ENCODE measurements at regions not wholly inside any gene's neighbourhood (a gene's known extent, or its start where the extent isn't known, plus 50 kb on each side); places are given as distances from the start of the nearest gene placed in this dataset.
"Not testable (repeated sequence)": the region's sequence is repeated elsewhere in the genome, so short reads cannot be mapped to it uniquely, and the experiment has no call there.

- no peak for DNase-seq (ENCODE audit: low read depth)
Observed at GRCh38 chr6:938271-938905, 245.4 kb upstream of the EXOC2 start.

DNA sequence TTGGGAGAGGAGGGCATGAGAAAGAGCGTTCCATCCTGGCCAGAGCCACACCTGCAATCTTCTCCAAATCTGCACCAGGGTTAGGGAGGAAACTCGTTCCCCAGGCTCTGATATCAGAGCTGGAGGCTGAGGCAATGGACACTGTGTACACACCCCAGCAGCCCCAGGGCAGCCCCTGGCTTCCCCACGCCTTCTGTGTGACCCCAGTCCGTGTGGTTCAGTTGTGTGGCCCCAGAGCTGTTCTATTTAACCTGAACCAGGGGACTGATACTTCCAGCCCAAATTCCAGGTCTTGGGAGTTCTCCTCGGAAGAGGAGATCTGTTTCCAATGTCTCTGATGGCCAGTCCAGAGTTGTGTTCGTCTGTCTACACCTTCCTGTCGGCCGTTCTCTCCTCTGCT, 242.6 kb upstream of the EXOC2 start:
- no peak for DNase-seq (ENCODE audit: low read depth)

DNA sequence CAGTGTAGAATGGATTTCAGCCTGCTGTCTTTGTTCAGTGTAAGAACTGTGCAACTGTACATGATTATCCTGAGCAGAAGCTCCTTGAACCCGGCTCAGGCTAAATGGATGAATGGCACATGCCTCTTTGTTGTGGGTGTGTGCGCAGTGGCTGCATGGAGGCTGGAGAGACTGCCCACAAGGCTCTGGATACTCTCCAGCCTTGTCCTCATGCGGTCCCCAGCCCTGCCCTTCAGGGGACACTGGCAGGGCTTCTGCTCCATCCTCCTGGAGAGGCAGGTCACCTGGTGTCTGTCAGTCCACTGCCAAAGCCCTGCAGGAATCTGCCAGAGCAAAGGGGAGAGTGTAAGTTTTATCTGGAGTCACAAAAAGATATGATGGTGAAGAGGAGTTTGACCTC, 241.7 kb upstream of the EXOC2 start:
- DNase-seq (ENCODE audit: low read depth), result no peak

- DNase-seq (ENCODE audit: low read depth), result not testable (repeated sequence)
Observed at GRCh38 chr6:931919-932318, 239.0 kb upstream of the EXOC2 start.

- no peak for DNase-seq (ENCODE audit: low read depth)
Observed at GRCh38 chr6:927157-927556, 234.2 kb upstream of the EXOC2 start.

- no peak for DNase-seq (ENCODE audit: low read depth)
Observed at GRCh38 chr6:925656-926213, 232.8 kb upstream of the EXOC2 start.

DNA sequence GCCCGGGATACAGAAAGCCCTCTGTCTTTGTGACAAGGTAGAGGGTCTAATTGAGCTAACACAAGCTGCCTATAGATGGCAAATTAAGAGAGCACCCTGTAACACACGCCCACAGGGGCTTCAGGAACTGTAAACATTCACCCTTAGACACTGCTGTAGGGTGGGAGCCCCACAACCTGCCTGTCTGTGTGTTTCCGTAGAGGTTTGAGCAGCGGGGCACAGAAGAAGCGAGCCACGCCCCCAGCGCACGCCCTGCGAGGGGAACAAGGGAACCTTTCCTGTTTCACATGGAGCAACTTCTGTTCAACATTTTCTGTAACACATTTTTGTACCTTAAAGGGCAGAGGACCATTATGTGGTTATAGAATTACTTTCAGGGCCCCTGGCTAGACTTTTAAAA, 231.7 kb upstream of the EXOC2 start:
- DNase-seq (ENCODE audit: low read depth), result no peak

- no peak for DNase-seq (ENCODE audit: low read depth)
Observed at GRCh38 chr6:921400-921799, 228.5 kb upstream of the EXOC2 start.

- DNase-seq (ENCODE audit: low read depth), result no peak
Observed at GRCh38 chr6:920512-920911, 227.6 kb upstream of the EXOC2 start.

DNA sequence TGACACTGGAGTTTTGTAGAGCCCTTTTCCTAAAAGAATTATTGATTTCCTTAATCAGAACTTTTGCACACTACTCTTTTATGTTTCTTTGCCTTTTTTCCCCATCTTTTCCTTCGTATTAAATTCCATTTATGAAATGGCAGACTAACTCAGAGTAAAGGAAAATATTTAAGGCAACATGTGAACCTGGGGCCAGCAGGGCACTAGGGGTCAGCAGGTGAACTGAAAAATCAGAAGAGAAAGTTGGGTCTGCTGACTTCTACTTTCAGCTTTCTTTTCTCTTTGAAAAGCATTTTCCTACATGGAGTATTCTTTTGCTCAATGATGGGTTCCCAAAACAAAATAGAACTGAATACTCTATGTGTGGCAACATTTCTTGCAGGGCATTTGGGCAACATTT, 226.6 kb upstream of the EXOC2 start:
- no peak for DNase-seq (ENCODE audit: low read depth)

- DNase-seq (ENCODE audit: low read depth), result no peak
Observed at GRCh38 chr6:917939-918338, 225.0 kb upstream of the EXOC2 start.

DNA sequence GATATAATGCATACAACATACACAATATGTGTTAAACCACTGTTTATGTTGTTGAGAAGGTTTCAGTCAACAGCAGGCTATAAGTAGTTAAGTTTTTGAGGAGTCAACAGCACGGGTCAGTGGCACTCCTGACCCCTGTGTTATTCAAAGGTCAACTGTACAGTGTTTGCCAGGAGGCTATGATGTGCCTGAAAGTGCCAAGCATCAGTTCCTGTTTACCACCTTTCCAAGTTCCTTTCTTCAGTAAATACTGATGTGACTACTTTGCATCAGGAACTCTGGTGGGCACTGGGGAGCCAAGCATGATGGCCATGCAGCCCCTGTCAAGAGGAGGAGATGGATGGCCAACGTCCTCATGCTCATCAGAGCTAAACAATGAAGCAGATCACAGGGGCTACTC, 224.4 kb upstream of the EXOC2 start:
- no peak for DNase-seq (ENCODE audit: low read depth)

- no peak for DNase-seq (ENCODE audit: low read depth)
Observed at GRCh38 chr6:916131-916530, 223.2 kb upstream of the EXOC2 start.

DNA sequence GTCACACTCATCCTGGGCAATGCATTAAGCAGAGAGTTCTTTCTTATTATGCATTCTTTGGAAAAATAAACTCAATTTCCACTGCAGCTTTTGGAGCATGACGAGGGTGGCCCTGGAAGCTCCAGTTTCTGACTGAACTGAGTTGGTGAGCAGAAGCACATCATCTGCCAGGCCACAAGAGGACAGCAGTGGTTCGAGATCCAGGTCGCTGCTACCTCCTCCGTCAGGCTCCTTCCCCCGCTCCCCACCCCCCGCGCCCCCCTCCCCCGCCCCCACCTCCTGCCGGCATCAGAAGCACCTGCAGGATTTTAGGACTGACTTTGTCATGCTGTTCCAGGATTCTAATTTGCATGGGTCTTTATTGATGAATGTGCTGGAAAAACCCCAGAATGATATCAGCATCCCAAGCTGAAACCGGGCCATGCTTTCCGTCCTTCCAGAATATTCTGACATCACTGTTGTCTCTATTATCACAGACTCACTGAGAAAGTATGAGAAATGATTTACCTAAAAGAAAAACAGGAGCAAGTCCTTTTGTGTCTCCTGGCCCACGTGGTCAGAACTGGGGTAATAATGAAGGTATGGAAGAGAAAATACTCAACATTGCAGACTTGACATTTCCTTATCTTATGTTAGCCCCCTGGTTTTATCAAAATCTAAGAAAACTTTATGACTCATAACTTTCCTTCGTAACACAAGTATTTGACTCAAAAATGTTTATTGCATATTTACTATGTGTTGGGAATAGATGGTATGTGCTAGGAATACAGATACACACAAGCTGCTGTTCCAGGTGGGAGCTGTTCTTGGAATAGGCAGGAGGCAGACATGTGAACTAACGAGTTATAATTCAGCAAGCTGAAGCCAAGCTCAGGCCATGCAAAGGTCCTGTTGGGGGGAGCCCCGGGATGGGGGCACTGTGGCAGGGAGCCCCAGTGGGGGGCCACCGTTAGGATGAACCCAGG, 220.2 kb upstream of the EXOC2 start:
- no peak for DNase-seq (ENCODE audit: low read depth)

- DNase-seq (ENCODE audit: low read depth), result no peak
Observed at GRCh38 chr6:907928-908327, 215.0 kb upstream of the EXOC2 start.

GRCh38 chr6:906920-907319, 214.0 kb upstream of the EXOC2 start:
- no peak for DNase-seq (ENCODE audit: low read depth)

DNA sequence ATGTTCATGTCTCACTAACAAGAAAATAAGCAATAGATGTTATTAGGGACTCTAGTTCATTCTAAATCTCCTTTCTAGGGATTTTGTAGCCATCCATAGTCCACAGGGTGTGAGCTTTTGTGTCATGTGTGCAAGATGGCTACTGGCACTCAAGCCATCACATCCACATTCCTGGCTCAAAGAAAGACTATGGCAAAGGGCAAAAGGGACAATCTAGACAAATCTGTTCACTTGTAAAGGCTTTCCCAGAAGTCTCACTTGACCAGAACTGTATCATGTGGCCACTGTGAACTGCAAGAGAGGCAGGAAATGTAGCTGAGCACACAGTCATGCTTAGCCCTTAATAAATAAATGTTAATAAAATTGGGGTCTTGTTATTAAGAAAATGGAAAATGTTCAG, 212.6 kb upstream of the EXOC2 start:
- DNase-seq (ENCODE audit: low read depth), result no peak

DNA sequence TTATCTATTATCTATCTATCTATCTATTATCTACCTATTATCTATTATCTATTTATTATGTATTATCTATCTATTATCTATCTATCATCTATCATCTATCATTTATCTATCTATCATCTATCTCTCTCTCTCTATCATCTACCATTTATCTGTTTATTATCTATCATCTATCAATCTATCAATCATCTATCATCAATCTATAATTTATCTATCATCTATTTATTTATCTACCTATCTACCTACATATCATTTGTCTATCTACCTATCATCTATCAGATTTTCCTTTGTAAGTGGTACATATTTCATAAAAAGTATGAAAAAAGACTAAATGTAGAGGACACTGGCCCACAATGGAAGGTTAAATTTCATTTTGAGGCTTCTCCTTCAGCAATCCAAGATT, 212.1 kb upstream of the EXOC2 start:
- no peak for DNase-seq (ENCODE audit: low read depth)

DNA sequence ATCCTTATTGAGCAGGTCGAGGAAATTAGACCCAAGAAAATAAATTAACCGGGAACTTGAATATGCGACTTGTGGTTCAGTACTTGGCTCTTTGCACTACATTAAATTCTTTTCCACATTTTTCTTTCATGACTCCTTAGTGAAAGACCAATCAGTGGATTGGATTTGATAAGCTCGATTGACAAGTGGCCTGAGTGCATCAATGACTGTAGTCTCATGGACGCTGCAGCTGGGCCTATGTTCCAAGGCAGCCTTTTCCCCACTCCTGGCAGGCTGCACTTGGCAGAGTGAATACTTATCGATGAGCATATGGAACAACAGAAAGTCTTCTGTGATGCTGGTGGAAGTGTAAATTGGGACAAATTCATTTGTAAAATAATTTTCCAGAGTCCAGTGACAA, 210.8 kb upstream of the EXOC2 start:
- no peak for DNase-seq (ENCODE audit: low read depth)

DNA sequence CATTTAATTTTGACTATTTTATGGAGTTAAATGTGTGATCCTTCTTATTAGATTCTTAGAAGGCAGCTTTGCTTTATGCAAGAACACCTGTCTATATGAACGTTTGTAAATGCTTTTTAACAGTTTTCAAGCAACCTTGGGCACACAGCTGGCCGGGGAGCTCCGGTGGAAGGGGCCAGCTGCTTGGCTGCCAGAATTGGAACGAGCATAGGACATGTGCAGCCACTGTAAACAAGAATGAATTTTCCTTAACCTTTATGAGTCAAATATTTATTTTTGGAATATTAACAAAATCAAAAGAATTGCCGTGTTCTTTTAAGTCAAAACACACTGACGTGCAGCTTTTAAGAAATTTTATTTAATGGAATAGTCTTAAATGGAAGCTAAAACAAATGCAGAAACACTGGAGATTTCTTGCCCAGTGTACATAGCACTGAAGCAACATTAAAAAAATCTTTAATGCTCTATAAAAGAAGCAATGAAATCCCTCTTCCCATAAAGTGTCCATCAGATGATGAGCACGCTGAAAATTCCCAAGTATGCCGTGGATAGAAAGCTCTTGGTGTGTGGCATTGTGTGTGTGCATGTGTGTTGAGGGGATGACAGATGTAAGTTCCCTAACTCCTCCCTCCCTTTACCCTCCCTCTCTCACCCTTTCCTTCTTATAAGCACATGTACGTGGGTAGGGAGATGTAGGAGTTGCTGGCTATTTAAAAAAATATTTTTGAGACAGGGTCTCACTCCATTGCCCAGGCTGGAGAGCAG, 208.9 kb upstream of the EXOC2 start:
- DNase-seq (ENCODE audit: low read depth), result no peak

GRCh38 chr6:900716-901605, 208.0 kb upstream of the EXOC2 start:
- DNase-seq (ENCODE audit: low read depth), result no peak
